ENCODE measurements at regions not wholly inside any gene's neighbourhood (a gene's known extent, or its start where the extent isn't known, plus 50 kb on each side); places are given as distances from the start of the nearest gene placed in this dataset.
"Not testable (repeated sequence)": the region's sequence is repeated elsewhere in the genome, so short reads cannot be mapped to it uniquely, and the experiment has no call there.

DNA sequence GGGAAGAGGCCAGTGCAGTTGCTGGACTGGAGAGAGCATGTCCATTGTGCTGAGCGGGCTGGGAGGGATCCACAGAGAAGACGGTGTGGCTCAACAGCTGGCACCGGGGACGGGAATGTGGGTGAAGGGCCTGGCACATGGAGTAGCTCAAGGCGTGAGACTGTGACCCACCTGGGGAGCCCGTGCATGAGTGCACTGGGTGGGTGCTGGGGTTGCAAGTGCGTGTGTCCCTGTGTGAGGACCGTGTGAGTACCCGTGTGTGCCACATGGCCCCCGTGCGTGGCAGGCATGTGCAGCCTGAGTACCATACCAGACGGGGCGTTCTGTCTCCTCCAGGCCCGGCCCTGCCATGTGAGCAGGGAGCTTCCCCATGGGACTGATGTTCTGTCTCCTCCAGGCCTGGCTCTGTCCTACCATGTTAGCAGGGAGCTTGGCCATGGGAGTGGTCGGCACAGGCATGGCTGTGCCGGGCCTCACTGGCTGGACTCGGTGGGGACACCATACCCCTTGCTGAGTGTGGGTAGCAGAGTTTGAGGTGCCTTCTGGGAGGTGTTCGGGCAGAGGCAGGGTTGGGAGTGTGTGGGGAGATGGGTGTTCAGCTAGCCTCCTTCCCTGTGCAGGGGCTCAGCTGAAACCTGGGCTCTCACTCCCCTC is 234.4 kb downstream of the TMEM121 start:
- peak; percentile 7 for DNase-seq (ENCODE audit: low spot score)

DNA sequence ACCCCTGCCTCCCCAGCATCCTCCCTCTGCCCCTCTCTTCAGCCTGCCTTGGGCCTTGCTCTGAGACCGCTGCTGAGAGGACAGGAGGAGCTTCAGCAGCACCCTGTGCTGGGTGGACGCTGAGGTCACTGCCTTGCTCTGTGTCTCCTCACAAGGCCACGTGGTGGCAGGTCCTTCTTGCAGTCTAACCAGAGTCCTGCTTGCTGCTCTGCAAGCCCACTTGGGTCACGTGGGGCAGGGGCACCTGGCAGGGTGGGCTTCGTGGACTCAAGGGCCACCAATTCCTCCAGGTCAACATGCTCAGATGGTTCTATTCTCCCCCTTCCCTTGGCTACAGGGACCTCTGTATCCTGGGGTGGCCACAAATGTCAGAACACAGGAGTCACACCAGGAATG is 235.0 kb downstream of the TMEM121 start:
- not testable (repeated sequence) for DNase-seq (ENCODE audit: low spot score)

DNA sequence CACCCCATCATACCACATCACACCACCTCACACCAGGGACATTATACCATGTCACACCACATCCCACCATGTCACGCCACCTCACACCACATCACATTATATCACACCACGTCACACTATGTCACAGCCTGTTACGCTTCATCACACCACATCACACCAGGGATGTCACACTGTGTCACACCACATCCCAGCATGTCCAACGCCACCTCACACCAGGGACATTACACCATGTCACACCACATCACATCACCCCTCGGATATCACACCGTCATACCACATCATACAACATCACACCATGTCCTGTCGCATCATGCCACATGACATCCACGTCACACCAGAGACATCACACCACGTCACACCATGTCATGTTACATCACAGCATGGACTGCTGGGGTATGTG is 235.5 kb downstream of the TMEM121 start:
- no peak for DNase-seq (ENCODE audit: low spot score)

DNA sequence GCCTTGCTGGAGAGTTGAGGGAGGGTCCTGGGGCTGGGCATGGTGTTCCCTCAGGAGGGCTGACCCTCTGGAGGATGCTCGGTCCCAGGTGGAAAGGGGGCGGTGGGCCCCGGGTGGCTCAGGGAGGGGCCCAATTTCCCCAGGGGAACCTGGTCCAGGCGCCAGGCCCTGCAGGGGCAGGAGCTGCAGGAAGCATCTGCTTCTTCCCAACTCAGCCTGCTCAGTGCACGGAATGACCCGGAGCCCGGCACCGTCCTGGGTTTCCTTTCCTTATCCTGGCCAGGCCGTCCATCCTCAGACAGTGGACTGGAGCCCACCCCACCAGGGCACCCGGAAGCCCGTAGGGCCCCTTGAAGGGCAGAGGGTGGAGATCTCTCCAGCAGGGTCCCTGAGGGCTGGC is 235.9 kb downstream of the TMEM121 start:
- DNase-seq (ENCODE audit: low spot score), result not testable (repeated sequence)

DNA sequence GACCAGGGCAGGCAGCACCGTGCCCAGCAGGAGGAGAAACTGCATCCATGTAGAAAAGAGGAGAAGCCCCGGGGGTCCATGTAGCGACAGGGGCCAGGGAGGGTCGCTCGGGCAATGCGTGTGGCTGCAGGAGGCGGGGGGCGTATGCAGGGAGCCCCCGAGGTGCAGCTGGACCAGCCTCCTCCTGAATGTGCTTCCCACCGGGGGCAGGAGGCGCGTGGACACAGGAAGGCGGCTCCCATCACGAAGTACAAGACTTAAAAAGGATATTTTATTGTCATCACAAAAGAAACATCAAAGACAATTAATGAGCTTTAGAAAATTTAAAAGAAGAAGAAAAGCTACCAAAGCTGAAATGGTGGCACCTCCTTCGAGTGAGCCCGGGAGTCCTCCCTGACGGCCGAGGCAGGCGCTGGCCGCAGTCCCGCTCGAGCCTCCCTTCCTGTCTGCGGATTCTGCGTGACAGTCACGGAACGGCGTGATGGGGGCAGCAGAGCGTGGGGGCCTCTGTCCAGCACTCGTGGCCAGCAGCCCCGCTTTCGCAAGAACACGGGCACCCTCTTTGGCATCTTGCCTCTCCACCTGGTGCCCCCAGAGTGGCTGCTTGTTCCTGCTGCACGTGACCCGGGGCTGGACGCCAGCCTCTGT is 238.0 kb downstream of the TMEM121 start:
- DNase-seq (ENCODE audit: low spot score), result not testable (repeated sequence)

DNA sequence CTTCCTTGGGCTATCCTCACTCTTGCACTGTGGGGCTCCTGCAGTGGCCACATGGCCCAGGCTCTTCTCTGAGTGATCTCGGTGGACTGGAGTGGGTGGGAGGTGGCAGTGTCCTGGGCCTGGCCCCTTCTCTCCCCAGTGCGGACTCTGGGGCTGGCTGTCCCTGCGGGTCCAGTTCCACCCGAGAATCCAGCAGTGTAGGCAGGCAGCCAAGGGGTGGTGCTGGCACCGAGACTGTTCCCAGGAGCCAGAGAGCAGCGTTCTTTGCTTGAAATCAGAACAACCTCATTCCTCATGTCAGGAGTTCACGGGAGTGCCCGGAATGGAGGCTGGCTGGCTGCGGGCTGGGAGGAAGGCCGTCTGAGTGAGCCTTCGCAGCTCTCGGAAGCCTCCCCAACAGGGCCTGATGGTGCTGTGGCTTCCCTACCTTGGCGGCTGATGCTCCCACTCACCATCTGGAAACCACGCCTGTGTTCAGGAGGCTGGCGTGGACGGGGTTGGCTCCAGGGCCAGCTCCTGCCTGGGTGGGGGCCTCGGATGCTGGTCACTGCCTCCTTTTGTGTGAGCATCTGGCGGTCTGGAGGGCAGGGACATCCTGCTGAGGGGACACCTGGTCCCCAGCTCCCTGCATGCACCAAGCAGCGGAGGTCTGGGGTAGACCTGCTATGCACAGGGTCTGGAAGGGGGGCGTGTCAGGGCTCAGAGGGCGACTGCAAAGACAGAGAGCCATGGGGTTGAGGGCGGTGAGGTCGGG is 238.9 kb downstream of the TMEM121 start:
- DNase-seq (ENCODE audit: low spot score), result not testable (repeated sequence)

DNA sequence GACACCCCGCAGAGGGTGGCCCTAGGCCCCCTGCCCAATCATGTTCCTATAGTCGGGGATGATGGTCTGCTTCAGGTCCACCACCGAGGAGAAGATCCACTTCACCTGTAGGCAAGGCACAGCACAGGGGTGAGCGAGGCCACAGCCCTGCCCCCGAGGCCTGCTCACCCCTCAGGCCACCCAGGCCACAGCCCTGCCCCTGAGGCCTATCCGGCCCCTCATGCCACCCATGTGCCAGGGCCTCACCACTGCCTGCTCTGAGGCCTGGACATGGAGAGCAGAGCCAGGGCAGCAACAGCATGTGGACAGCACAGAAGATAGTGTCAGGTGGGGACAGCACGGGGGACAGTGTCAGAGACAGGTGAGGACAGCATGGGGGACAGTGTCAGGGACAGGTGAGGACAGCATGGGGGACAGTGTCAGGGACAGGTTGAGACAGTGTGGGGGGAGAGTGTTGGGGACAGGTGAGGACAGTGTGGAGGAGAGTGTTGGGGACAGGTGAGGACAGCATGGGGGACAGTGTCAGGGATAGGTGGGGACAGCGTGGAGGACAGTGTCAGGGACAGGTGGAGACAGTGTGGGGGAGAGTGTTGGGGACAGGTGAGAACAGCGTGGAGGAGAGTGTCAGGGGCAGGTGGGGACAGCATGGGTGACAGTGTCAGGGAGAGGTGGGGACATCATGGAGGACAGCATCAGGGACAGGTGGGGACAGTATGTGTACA is 239.7 kb downstream of the TMEM121 start:
- no peak for DNase-seq (ENCODE audit: low spot score)

DNA sequence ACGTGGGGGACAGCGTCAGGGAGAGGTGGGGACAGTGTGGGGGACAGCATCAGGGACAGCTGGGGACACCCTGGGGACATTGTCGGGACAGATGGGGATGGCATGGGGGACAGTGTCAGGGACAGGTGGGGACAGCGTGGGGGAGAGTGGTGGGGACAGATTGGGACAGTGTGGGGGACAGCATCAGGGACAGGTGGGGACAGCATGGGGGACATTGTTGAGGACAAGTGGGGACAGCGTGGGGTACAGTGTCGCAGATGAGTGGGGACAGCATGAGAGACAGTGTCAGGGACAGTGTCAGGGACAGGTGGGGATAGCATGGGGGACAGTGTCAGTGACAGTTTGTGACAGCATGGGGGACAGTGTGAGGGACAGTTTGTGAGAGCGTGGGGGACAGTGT is 240.9 kb downstream of the TMEM121 start:
- no peak for DNase-seq (ENCODE audit: low spot score)

DNA sequence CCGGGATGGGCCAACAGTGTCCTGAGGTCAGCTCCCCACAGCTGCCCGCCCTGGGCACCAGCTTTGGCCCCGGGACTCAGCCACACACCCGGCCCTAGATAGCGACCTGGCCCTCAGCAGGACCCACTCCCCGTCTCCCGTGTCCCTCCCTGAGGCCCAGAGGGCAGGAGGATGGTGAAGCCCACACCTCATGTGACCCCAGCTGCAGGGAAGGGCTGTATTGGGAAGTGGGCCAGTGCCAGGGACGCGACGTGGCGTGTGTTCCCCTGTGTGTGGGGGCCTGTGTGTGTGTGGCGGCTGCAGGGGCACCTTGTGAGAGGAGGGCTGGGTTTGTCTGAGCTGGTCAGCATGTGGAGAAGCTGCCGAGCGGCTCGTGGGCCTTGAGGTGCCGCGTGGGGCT is 241.7 kb downstream of the TMEM121 start:
- not testable (repeated sequence) for DNase-seq (ENCODE audit: low spot score)

DNA sequence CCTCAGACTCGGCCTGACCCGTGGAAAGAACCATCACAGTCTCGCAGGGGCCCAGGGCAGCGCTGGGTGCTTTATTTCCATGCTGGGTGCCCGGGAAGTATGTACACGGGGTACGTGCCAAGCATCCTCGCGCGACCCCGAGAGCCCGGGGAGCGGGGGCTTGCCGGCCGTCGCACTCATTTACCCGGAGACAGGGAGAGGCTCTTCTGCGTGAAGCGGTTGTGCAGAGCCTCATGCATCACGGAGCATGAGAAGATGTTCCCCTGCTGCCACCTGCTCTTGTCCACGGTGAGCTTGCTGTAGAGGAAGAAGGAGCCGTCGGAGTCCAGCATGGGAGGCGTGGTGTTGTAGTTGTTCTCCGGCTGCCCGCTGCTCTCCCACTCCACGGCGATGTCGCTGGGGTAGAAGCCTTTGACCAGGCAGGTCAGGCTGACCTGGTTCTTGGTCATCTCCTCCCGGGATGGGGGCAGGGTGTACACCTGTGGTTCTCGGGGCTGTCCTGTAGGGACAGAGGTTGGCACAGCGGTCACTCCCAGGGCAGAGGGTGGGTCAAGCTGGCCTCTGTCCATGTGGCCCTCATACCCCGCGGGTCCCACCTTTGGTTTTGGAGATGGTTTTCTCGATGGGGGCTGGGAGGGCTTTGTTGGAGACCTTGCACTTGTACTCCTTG is 242.8 kb downstream of the TMEM121 start:
- DNase-seq (ENCODE audit: low spot score), result not testable (repeated sequence)

DNA sequence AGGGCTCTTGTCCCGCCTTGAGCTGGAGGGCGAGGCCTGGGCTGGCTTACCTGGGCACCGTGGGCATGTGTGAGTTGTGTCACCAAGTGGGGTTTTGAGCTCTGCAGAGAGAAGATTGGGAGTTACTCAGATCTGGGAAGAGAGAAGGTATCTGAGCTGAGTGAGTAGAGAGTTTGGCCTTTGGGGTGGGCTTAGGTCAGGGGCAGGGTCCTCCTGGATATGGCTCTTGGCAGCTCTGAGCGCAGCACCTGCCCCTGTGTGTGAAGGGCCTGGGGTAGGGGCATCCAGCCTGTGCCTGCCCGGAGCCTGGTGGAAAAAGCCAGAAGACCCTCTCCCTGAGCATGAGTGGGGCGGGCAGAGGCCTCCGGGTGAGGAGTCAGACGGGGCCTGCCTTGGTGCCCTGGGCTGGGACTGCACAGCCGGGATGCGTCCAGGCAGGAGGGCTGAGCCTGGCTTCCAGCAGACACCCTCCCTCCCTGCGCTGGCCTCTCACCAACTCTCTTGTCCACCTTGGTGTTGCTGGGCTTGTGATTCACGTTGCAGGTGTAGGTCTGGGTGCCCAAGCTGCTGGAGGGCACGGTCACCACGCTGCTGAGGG is 244.3 kb downstream of the TMEM121 start:
- not testable (repeated sequence) for DNase-seq (ENCODE audit: low spot score)

DNA sequence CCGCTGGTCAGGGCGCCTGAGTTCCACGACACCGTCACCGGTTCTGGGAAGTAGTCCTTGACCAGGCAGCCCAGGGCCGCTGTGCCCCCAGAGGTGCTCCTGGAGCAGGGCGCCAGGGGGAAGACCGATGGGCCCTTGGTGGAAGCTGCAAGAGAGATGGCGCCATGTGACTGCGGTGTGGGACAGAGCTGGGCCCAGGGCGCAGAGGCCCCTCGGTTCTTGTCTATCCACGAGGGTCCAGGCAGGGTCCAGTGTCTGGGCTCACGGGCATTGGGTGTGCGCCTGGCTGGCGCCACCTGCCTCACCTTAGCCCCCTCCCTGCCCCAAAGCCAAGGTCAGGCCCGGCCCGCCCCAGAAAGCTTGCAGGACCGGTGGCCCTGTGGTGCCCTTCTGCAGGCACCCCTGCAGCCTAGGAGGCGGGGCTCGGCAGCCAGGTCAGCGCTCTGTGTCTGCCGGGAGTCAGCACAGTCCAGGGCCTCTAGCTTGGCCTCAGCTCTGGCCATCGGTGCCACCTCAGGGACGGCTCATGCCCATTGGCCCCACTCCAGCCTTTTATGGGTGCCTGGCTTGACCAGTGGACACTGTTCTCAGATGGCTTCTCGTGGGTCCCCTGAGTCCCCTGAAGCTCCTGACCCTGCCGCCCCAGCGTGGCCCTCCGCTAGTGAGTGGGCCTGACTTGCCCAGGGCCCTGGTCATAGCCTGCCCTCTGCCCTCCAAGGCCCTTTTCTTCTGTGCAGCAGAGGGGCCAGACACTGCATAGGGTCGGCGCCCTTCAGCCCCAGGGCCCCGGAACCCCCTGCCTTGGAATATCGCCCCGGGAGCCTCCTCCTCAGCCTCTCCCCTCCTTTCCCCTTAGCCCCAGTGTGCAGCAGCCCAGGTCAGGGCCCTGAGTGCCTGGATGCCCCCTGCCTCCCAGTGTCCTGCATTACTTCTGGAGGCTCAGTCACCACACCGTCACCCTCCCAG is 245.2 kb downstream of the TMEM121 start:
- DNase-seq (ENCODE audit: low spot score), result not testable (repeated sequence)

DNA sequence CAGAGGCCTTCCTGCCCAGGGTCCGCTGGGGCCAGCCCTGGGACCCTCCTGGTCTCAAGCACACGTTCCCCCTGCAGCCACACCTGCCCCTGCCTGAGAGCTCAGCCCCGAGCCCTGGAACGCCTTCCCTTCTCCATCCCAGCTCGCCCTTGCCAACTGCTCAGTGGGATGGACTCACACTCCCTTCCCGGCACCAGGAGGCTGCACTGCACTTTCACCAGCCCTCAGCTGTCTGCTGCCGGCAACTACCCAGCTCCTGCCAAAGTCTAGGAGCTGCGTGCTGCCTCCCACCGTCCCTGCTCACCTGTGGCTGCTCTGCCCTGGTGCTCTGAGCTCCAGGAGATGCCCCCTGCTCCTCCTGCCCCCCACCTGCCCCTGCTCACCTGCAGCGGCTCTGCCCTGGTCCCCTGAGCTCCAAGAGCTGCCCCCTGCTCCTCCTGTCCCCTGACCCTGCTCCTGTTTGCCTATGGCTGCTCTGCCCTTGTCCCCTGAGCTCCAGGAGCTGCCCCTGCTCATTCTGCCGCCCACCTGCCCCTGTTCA is 246.4 kb downstream of the TMEM121 start:
- DNase-seq (ENCODE audit: low spot score), result not testable (repeated sequence)

DNA sequence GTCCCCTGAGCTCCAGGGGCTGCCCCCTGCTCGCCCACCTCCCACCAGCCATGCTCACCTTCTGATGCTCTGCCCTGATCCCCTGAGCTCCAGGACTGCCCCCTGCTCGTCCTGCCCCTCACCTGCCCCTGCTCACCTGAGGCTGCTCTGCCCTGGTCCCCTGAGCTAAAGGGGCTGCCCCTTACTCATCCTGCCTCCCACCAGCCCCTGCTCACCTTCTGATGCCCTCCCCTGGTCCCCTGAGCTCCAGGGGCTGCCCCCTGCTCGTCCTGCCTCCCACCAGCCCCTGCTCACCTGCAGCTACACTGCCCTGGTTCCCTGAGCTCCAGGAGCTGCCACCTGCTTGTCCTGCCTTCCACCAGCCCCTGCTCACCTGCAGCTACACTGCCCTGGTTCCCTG is 247.2 kb downstream of the TMEM121 start:
- DNase-seq (ENCODE audit: low spot score), result no peak

DNA sequence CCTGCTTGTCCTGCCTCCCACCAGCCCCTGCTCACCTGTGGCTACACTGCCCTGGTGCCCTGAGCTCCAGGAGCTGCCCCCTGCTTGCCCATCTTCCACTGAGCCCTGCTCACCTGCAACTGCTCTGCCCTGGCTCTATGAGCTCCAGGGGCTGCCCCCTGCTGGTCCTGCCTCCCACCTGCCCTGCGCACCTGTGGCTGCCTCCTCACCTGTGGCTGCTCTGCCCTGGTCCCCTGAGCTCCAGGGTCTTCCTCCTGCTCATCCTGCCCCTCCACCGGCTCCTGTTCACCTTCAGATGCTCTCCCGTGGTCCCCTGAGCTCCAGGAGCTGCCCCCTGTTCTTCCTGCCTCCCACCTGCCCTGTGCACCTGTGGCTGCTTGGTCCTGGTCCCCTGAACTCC is 247.6 kb downstream of the TMEM121 start:
- no peak for DNase-seq (ENCODE audit: low spot score)

DNA sequence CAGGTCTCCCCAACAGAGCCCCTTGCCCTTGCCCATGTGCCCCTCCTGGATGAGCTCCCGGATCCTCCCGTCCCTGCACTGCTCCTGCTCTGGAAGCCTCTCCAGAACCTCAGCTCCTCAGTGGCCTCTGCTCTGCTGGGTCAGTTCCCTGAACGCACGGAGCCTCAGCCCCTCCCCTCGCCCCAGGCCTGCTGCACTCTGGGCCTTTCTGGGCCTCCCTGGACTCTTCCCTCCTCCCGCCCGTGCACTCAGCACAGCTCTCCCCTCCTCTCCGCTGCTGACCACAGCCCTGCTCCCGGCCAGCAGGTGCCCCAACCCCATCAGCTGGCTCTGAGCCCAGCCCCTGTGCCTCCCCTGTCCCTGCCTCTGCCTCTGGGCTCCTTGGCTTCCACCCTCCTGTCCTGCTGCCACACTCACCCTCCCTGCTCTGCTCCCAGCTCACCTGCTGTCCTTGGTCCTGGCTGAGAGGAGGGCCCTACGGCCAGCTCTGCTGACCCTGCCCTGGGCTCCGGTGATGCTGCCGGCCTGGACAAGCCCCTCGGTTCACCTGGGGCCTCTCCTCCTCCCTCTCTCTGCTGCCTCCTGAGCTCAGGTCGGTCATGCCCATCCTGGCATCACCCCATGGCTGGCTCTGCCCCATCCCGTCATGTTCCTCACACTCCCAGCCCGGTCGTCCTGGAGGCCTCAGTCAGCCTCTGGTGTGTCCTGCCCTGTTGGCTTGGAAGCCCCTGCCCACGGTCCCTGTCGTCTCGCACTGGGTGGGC is 248.4 kb downstream of the TMEM121 start:
- DNase-seq (ENCODE audit: low spot score), result not testable (repeated sequence)

DNA sequence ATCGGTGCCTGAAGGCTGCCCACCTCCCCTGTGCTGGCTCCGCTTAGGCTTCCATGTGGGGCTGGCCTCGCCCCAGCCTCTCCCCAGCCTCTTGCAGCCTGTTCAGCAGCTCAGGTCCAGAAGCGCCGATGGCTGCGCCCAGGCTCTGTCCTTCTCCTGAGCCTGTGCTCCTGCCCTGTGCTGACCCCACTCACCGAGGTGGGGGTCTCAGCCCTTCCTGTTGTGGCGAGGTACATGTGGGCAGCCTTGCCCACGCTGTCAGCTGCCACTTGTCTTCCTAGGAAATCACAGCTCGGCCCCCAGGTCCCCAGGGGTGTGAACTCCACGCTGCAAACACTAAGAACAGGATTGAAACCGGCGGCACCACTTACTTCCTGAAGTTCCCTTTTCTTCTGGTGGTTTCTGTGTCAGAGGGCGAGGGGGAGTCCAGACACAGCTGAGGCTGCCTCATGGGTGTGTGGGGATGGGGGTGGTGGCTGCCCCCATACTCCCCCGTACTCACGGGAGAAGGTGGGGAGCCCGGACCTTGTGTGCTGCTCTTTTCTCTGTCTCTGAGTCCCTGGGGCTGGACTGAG is 249.1 kb downstream of the TMEM121 start:
- DNase-seq (ENCODE audit: low spot score), result not testable (repeated sequence)

DNA sequence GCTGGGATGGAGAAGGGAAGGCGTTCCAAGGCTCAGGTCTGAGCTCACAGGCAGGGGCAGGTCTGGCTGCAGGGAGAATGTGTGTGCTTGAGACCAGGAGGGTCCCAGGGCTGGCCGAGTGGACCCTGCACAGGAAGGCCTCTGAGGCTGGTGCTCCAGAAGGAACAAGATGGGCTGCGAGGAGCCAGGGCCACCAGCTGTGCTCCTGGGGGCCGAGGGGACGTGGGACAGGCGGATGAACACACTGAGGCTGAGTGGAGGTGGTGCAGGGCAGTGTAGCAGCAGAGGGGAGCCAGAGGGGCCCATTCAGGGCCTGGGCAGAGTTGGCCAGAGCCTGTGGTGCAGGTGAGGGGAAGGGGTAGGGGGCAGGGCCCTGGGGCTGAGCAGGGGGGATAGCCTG is 249.7 kb downstream of the TMEM121 start:
- not testable (repeated sequence) for DNase-seq (ENCODE audit: low spot score)

DNA sequence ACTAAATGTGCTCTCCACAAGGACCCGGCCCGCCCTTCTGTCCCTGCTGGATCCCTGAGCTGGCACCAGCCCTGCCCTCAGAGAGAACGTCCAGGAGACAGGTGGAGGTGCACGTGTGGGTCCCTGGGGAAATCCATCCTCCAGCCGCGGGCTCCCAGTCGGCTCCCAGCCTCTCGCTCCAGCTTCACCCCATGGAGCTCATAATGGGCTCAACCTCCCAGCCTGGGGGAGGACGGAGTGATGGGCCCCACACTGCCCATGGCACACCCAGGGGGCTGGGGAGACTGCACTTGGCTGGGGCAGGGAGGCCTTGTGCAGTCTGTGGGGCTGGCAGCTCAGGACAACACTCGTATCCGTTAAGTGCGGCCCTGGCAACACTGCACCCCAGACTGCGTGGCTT is 250.5 kb downstream of the TMEM121 start:
- no peak for DNase-seq (ENCODE audit: low spot score)

Data from AG20443 (cell line).